HG03378 (cell line): ENCODE measurements at regions not wholly inside any gene's neighbourhood (a gene's known extent, or its start where the extent isn't known, plus 50 kb on each side); places are given as distances from the start of the nearest gene placed in this dataset.
"Not testable (repeated sequence)": the region's sequence is repeated elsewhere in the genome, so short reads cannot be mapped to it uniquely, and the experiment has no call there.

Experiments
- ATAC-seq: cut with Tn5 transposase; IDR thresholded peaks from one replicate; pipeline ENCODE4 v1.9.1; 2021; ENCODE audit warnings: mild to moderate bottlenecking, moderate library complexity; ENCODE audit not compliant: unreplicated experiment

DNA sequence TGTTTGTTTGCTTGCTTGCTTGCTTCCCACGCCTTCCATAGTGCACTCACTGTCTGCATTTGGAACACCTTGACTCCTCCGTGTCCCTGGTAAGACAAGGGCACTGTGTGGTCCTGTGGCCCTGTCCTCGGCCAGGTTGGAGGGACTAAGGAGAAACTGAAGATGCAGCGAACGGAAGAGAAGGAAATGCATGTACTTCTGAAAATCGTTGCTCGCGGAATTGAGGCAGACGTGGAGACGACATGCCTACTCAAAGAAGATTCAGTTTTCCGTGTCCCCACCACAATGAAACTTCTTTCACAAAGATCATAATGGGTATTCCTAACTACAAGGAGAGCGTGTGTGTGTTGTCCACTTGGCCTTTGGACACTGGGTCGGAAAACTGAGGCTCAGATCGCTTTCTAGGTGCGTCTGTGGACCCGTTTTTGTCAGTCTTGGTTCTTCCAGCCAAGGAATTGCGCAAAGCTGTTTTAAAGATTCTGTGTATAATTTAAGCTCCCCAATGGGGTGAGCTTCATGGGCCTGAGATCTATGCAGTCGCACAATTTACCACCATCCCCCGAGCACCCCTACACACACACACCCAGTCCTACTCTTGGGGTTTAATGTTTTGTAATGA is 120.4 kb upstream of the ZNF184 start:
- no peak for ATAC-seq

DNA sequence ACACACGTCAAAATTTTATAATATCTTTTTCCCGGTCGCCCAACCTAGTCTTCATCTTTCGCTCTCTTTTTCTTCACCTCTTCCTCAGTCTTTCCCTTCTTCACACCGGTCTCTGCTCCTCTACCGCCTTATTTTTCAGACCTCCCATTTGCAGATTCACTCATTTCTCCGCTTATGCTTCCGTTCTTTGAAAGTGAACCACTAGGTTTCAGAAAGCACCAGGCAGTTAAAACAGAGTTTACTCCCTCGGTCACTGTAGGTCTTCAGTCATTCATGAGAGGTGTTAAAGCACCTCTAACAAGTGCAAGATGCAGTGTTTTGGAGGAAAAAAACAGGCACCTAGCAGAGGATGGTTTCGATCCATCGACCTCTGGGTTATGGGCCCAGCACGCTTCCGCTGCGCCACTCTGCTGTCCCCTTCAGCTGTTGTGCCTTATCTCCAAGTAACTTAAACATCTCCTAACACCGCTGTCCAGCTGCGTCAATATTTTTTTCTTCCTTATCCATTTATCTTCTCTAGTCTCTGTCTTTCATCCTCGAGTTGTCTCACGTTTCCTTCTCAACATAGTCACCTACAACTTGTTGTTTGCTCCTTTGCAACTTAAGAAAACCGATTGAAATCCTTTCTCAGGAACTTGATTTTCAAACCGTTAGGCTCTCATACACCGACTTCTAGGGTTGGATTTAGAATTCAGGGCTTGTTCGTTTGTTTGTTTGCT is 119.7 kb upstream of the ZNF184 start:
- ATAC-seq: peak; percentile 74

DNA sequence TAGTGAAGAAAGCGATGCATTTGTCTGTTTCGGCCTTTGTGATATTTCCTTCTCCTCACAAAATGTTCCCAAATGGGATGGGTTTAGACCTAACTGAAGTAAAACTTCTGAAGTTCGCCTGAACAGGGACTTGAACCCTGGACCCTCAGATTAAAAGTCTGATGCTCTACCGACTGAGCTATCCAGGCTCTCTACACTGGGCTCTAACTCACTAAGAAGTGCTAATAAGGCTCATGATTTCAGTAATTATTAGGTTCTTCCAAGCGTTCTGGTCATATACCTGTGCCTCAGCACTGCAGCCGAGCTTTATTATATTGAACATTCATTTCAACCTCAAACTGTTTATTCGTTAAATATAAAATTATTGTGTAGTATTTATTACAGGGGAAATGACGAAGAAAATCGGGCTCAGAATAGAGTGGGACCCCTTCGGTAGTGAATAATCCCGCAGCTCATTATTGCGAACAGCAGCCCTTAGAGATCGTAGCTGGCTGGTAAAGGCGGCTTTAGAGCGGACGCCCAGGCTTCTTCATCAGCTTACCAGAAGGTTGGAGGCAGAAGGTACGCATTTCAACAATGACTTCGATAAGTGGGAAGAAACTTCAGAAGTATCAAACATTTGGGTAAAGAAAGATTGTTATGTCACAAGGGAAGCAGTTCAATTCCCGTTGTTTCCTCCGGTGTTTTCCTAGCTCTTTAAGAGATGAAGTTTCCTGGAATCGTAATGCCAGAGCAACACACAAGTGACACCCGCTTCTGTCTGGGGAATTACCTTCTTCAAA is 119.0 kb upstream of the ZNF184 start:
- no peak for ATAC-seq

DNA sequence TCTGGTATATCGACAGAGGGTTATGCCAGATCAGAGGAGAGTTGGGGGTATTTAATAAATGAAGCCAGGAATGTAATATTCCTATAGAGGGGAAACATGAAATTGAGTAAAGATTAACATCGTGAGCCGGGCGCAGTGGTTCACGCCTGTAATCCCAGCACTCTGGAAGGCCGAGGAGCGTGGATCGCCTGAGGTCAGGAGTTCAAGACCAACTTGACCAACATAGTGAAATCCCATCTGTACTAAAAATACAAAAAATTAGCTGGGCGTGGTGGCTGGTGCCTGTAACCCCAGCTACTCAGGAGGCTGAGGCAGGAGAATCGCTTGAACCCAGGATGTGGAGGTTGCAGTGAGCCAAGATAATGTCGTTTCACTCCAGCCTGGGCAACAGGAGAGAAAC is 112.4 kb upstream of the ZNF184 start:
- not testable (repeated sequence) for ATAC-seq

DNA sequence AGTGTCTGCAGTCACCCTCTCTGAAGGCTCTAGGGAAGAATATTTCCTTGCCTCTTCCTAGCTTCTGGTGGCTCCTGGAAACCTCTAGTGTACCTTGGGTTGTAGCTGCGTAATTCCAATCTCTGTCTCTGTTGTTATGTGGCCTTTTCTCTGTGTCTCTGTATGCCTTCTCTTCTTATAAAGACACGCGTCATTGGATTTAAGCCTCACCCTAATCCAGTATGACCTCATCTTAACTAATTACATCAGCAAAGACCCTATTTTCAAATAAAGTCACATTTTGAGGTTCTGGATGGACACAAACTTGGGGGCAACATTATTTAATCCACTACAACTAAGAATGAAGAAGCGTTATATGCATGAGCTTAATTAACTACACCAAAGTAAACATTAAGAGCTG is 111.4 kb upstream of the ZNF184 start:
- no peak for ATAC-seq

DNA sequence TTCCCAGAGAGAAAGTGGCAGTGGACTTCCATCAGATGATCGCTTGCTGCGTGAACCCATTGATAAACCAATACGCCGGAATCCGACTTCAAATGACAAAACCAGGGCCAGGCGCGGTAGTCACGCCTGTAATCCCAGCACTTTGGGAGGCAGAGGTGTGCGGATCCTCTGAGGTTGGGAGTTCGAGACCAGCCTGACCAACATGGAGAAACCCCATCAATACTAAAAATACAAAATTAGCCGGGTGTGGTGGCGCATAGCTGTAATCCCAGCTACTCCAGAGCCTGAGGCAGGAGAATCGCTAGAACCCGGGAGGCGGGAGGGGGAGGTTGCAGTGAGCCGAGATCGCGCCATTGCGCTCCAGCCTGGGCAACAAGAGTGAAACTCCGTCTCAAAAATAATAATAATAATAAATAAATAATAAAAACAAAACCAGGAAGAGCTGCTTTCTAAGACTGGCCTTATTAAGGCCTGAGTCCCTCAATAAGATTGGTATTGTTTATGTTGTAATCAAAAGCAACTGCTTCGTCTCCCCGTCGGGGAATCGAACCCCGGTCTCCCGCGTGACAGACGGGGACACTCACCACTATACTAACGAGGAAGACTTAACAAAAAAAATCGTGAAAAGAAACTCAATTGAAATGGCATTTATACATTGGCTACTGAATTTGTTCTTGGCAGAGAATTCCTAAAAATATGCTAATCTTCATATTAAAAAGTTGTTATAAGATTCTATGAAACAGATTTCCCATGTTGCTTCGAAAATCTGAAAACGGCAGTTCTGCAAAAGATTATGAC is 110.2 kb upstream of the ZNF184 start:
- ATAC-seq: no peak

DNA sequence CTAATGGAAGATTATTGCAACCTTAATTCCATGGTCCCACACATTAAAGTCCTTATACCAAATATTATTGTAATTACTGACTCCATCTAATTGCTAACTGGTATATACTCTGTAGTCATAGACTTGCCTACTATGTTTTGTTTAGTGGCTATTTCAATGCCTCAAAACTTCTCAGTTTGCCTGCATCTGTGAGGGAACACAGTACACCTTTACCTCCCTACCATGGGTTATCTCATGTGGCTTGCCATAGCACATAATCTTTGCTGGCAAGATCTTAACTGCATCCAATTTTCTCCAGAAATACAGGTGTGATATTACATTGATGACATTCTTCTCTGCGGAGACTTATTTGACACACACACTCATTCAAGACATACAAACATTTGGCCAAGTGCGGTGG is 107.1 kb upstream of the ZNF184 start:
- no peak for ATAC-seq

DNA sequence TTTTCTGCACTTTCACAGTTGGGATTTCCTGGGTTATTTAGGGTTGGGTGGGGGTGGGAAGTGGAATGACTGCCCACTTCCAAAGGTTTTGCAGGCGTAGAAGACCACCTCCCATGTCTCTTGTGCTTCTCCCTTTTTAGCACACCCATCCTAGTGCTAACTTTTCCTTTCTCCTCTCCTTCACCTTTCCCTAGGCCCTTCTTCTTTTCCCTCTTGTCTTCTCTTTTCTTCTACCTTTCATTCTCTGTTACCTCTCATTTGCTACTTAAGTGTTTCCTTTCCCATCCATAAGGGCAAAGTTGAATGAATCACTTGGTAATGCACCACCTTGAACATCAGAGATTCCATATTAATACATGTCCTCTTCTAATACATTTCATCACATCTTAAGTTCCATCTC is 105.0 kb upstream of the ZNF184 start:
- no peak for ATAC-seq

DNA sequence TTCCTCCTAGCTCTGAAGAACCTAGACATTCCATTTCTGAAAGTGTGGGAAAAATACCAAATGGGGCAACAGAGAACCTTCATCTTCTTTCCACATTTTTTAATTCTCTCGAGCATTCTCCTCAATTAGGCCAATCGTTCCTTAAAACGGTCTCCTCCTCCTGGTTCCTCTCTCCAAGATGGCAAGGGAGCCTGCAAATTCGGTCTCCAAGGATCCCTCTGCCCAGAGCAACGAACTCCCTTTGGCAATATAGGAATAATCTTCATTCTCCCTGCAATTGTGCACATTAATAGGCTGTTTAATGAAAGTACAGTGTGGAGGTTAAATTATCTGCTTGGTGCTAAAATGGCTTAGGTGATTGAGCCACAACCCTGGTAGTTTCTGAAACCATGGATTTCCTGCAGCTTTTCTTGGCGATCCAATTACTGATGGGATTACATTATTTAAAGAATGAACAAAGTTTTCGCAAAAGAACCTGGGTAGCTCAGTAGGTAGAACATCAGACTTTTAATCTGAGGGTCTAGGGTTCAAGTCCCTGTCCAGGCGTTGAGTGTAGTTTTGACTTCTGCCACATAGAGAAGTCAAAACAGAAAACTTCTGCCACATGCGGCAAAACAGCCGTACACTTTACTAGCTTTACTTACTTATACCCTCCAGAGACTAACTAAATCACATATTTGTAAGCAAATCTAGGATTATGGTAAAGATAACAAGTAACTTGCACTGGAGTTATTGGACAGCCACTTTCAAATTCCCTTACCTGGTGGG is 102.9 kb upstream of the ZNF184 start:
- no peak for ATAC-seq

DNA sequence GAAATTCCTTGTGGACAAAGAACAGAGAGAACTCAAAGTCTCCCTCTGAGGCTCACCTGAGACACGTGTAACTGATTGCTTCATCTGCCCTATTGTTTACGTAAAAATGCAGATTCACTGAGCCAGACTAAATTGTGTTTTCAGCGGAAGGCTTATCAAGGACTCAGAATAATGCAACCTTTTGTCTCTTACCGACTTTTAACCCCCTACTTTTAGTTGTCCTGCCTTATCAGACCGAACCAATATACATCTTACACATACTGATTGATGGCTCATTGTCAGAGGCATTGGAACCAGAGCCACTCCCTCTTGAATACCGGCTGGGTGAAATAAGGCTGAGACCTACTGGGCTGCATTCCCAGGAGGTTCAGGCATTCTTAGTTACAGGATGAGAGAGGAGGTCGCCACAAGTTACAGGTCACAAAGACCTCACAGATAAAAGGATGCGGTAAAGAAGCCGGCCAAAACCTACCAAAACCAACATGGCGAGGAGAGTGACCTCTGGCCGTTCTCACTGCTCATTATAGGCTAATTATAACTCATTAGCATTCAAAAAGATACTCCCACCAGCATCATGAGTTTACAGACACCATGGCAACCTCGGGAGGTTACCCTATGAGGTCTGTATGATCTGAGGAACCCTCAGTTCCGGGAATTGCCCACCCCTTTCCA is 95.5 kb upstream of the ZNF184 start:
- ATAC-seq: no peak

DNA sequence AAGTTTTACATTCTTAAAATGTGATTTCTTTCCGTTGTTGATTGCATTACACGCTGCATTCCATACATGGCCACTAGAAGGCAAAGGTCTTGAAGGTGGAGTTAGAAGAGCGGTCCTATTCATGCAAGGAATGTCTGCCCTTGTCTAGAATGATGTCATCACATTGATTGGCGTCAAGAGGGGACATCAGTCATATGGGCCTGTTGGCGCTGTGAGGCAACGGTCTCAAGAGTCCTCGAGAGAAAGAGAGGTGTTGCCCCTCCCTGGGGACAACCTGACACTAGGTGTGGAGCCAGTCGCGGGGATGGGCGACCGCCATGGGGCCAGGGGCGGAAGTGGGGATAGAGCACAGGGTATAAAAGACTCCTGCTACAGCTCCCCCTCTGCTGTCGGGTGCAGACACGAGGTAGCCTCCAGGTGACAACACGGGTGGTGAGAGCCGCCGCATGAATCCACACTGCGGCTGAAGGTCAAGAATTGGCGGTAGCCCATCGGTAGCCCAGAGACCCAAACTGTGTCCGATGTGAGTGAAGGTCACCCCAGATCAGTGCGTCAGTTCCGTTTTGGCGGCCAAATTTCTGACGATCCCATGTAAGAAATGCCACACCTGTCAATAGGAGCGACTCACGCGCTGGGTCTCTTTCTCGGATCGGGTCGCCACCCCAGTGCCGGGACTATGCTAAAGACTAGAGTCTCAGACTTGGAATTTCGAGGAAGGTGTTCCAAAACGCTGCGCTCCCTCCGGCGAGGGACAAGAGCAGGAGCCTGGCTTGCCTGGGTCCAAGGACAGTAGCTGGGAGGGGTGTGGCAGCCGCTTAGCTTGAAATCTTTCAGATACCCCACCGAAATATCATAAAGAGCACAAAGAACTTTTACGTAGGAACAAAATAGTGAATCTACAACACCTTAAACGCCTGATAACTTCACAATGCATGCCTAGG is 93.2 kb upstream of the ZNF184 start:
- ATAC-seq: no peak

DNA sequence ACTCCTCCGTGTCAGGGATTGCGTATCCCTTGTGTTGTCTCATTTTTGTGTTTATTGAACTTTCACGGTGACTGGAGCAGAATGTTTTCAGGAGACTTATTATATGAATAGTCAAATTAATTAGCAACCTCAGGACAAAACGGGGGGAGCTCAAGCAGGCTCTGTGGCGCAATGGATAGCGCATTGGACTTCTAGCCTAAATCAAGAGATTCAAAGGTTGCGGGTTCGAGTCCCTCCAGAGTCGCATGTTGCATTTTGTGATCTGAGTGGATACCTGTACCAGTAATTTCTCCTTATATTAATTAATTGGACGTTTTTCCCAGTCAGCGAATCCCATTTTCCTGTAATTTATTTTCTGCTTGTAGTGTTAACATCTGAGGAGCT is 89.1 kb upstream of the ZNF184 start:
- ATAC-seq: no peak

DNA sequence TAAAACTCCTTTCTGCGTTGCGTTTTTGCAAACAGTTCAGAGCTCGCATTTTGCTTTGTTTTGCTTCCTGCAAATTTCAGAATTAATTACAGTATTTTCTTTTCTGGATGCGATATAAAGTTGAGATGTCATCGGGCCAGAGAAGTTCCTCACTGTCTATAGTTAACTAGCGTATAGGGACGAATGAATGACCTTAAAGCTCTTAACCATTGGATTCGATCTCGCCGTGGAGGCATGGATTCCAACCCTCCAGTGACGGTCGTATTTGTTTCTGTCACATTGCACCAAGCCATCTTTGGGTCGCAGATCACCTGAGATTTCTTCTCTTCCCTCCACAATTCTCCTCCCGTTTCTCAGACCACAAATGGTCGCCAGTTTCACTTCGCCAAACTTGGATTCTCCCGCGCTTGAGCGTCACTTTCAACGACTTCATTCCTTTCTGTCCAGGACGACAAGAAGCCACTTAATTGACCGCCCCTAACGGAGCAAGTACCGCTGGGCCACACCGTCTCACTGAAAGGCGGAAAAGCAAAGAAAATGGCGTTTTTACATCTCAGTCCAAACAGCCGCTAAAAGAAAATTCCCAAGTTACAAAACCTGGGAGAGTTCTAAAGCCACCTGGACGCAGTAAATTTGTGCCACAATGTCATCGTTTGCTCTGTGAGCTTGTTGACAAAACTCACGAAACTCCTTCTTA is 85.3 kb upstream of the ZNF184 start:
- ATAC-seq: no peak

DNA sequence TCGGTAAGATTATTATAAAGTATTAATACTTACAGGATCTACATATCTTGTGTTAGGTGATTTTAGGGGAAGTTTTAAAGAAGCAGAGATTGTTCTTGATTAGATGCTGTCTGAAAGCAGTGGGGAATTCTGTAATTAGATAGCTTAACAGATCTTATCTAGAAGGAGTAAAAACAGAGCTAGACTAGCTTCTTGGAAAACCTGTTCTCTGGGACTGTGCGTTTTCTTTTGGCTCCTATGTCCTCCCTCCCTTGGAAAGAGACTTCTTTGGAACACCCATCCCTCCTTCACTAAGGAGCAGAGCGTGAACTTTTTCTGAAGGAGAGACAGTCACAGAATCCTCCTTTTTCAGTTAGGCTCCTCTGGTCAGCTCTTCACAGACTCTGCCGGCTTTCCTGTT is 83.5 kb upstream of the ZNF184 start:
- no peak for ATAC-seq

DNA sequence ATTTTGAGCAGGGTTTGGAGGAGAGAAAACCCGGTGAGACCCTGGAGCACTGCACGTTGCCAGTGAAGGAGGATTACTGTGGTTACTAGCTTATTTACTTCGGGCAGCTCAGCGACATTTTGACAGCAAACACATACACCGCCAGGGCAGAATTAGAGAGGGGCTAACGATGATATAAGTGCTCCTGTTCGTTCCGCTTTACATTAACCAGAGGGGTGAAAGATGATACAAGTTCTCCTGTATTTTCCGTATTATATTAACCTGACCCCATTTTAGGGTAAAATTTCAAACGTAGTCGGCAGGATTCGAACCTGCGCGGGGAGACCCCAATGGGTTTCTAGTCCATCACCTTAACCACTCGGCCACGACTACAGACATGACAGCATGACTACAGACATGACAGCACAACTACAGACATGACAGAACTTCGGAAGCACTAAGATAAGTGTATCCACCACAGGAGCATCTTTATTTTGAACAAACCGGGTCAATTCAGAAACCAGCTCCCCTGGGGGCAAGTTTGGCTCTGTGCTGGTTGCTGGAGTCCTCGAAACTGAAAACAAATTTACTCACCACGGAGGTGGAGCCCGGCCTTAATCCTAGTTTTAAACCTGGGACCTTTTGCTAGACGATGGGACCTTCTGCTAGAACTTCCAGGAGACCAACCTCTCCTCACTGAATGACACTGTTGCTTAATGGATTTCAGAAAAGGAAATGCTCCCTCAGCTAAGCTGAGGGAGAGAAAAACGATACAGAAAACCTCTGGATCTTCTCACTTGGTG is 80.4 kb upstream of the ZNF184 start:
- ATAC-seq: no peak

DNA sequence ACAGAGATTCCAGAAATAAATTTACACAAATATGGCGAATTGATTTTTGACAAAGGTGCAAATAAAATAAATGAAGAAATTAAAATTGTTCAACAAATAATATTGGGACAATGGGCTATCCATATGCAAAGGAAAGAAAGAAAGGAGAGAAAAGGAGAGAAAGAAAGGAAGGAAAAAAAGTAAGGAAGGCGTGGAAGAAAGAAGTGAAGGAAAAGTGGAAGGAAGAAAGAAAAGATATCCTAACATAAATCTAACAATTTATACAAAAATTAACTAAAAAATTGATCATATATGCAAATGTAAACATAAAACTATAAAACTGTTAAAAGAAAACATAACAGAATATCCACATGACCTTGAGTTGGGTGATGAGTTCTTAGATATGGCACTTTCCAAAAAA is 78.7 kb upstream of the ZNF184 start:
- no peak for ATAC-seq

DNA sequence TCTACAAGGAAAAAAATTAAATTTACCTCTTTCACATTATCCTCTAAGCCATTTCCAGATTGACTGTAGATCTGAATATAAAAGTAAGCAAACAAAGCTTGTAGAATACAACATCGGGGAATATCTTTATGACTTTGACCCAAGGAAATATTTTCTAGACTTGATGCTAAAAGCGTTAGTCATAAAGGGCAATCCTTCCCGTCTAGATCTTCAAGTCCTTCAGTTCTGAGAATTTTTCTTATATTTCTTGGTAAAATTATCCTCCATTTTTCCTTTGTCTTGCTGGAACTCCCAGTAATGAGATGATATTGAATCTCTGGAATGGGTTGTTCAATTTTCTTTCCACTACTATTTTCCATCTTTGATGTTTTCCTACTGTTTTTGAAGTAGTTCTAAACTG is 77.8 kb upstream of the ZNF184 start:
- ATAC-seq: no peak

DNA sequence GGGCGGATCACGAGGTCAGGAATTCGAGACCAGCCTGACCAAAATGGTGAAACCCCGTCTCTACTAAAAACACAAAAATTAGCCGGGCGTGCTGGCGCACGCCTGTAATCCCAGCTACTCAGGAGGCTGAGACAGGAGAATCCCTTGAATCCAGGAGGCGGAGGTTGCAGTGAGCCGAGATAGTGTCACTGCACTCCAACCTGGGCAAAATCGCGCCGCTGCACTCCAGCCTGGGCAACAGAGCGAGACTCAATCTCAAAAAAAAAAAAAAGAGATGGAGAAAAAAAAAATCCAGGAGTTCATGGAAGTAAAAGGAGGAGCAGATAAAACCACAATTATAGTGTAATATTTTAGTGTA is 76.3 kb upstream of the ZNF184 start:
- not testable (repeated sequence) for ATAC-seq
